ENCODE measurements at regions not wholly inside any gene's neighbourhood (a gene's known extent, or its start where the extent isn't known, plus 50 kb on each side); places are given as distances from the start of the nearest gene placed in this dataset.

- Mint-ChIP-seq H3K27me3 (peaks cover 37% of the 10 kb centered on the region), H3K27ac (no peak overlapping the region), H3K36me3 (ENCODE audit: low read depth) (no peaks in the 10 kb centered on the region), H3K4me3 (no peak overlapping the region), H3K9me3 (no peaks in the 10 kb centered on the region), H3K4me1 (no peaks in the 10 kb centered on the region)
- ChIA-PET CTCF (interaction anchor here (0.6 kb wide), 1 partner anchor 24 kb away, joined by 3 read pairs; no protein-coding TSS in a partner anchor), POLR2A (no interaction called here)
- no peak for DNase-seq
These were observed 57.4 kb downstream of the NUTM2E start for GRCh38 chr10:79883986-79884385.

DNA sequence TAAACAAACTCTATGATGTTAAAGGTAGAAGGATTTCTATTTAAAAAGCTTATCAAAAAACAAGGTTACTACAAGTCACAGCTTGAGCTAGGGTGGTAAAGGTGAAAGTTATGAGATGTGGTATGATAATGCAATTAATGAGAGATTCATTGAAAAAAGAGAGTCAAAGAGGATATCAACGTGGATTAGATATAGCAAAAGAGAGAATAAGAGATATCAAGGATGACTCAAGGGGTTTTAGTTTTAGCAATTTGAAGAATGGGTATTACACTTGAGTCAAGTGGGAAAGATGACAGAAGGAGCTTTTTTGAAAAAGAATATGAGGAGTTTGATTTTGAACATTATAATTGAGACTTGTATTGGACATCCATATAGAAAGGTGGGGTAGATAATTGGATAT lies 59.8 kb downstream of the NUTM2E start:
- CTCF ChIA-PET, result no interaction called here
- H3K27me3 Mint-ChIP-seq, result peaks cover 34% of the 10 kb centered on the region
- no peaks in the 10 kb centered on the region for H3K9me3 Mint-ChIP-seq
- POLR2A ChIA-PET, result no interaction called here
- no peak overlapping the region for H3K27ac Mint-ChIP-seq
- H3K4me1 Mint-ChIP-seq, result no peaks in the 10 kb centered on the region
- DNase-seq, result no peak
- no peak overlapping the region for H3K4me3 Mint-ChIP-seq
- H3K36me3 Mint-ChIP-seq (ENCODE audit: low read depth), result no peaks in the 10 kb centered on the region

Measured in activated CD4-positive, alpha-beta memory T cell treated with anti-CD3 and anti-CD28 coated beads, Interleukin-2, amount 10 ng/mL, durations not matched to agents 7 days and 5 days (primary cell).